IMR-90 (cell line): ENCODE measurements at regions not wholly inside any gene's neighbourhood (a gene's known extent, or its start where the extent isn't known, plus 50 kb on each side); places are given as distances from the start of the nearest gene placed in this dataset.

Source experiments
- ATAC-seq: fragments of 200-7000 bp; cut with Tn5 transposase; 2 replicates; pipeline ENCODE4 v1.9.1; 2020; ENCODE audit warnings: low read depth, mild to moderate bottlenecking, moderate library complexity
- BruUV-seq: library from RNA; stranded (reverse); fragments of 400-500 nt; replicated peaks from 2 replicates; lab custom pipeline; 2021; lab: Mats Ljungman, UMichigan
- CTCF ChIA-PET: fragments of 300-600 bp; formaldehyde crosslinking; extraction: SDS; loops from one replicate; lab custom pipeline; 2021; ENCODE audit warnings: antibody characterized with exemption; lab: Yijun Ruan, JAX
- POLR2A ChIA-PET: fragments of 300-600 bp; sonication (Branson Sonifier 250); formaldehyde crosslinking; loops from one replicate; lab custom pipeline; 2022; ENCODE audit warnings: antibody characterized with exemption; ENCODE audit not compliant: unreplicated experiment; lab: Charles Lee
- DNase-seq: peaks from one replicate; pipeline ENCODE4 v3.0.0; 2013
- H2AFZ ChIP-seq: replicated peaks from 2 replicates; pipeline ENCODE3; 2013; ENCODE audit warnings: low read length, mild to moderate bottlenecking; ENCODE audit not compliant: poor library complexity
- H2AK5ac ChIP-seq: 2 replicates; pipeline ENCODE4 v1.6.1; 2013; ENCODE audit warnings: low read depth, low read length, inconsistent platforms
- H2AK9ac ChIP-seq: replicated peaks from 2 replicates; pipeline ENCODE3; 2013; ENCODE audit warnings: mild to moderate bottlenecking, low read depth, low read length, moderate library complexity; ENCODE audit not compliant: poor library complexity
- H2BK120ac ChIP-seq: 2 replicates; pipeline ENCODE4 v1.6.1; 2013; ENCODE audit warnings: low read depth, low read length, inconsistent platforms
- H2BK15ac ChIP-seq: 3 replicates; pipeline ENCODE4 v1.6.1; 2013; ENCODE audit warnings: low read depth, low read length, inconsistent platforms
- H2BK20ac ChIP-seq: 2 replicates; pipeline ENCODE4 v1.6.1; 2013; ENCODE audit warnings: low read depth, mild to moderate bottlenecking, inconsistent platforms, low read length, moderate library complexity
- H2BK5ac ChIP-seq: 2 replicates; pipeline ENCODE4 v1.6.1; 2013; ENCODE audit warnings: mild to moderate bottlenecking, low read depth, low read length, inconsistent platforms; ENCODE audit not compliant: poor library complexity, severe bottlenecking
- H3K14ac ChIP-seq: replicated peaks from 2 replicates; pipeline ENCODE4 v1.6.1; 2013; ENCODE audit warnings: low read depth, low read length, inconsistent platforms
- H3K18ac ChIP-seq: 2 replicates; pipeline ENCODE4 v1.6.1; 2013; ENCODE audit warnings: low read depth, low read length, control low read depth
- H3K23ac ChIP-seq: 2 replicates; pipeline ENCODE4 v1.6.1; 2013; ENCODE audit warnings: low read depth, low read length, inconsistent platforms
- H3K27ac ChIP-seq: 2 replicates; pipeline ENCODE4 v1.5.1; 2013; ENCODE audit warnings: mild to moderate bottlenecking, control low read depth, low read length; ENCODE audit not compliant: insufficient read depth
- H3K27me3 ChIP-seq: 2 replicates; pipeline ENCODE4 v1.6.1; 2013; ENCODE audit warnings: low read length; ENCODE audit not compliant: control insufficient read depth, insufficient read depth
- H3K36me3 ChIP-seq: 2 replicates; pipeline ENCODE4 v1.6.1; 2013; ENCODE audit warnings: low read length, mixed read lengths; ENCODE audit not compliant: control insufficient read depth, insufficient read depth
- H3K4ac ChIP-seq: 2 replicates; pipeline ENCODE4 v1.6.1; 2013; ENCODE audit warnings: low read depth, low read length, inconsistent platforms
- H3K4me1 ChIP-seq: 2 replicates; pipeline ENCODE4 v1.6.1; 2013; ENCODE audit warnings: low read length, mixed read lengths; ENCODE audit not compliant: control insufficient read depth, insufficient read depth
- H3K4me2 ChIP-seq: 2 replicates; pipeline ENCODE4 v1.6.1; 2013; ENCODE audit warnings: low read depth, mild to moderate bottlenecking, control low read depth, low read length, moderate library complexity
- H3K4me3 ChIP-seq: 2 replicates; pipeline ENCODE4 v1.5.1; 2013; ENCODE audit warnings: low read depth, mild to moderate bottlenecking, control low read depth, low read length, moderate library complexity; ENCODE audit not compliant: insufficient read depth
- H3K56ac ChIP-seq: 2 replicates; pipeline ENCODE4 v1.6.1; 2013; ENCODE audit warnings: low read length, inconsistent platforms; ENCODE audit not compliant: insufficient read depth; ENCODE audit errors: extremely low read depth
- H3K79me1 ChIP-seq, 2 experiments: 2 replicates each; pipeline ENCODE4 v1.6.1; 2013; ENCODE audit warnings: low read length in 2 of 2, inconsistent platforms in 1 of 2, low read depth in 1 of 2
- H3K9ac ChIP-seq: 2 replicates; pipeline ENCODE4 v1.6.1; 2013; ENCODE audit warnings: low read depth, low read length, control low read depth
- H3K9me1 ChIP-seq: 2 replicates; pipeline ENCODE4 v1.6.1; 2013; ENCODE audit warnings: low read length, inconsistent platforms; ENCODE audit not compliant: insufficient read depth
- H3K9me3 ChIP-seq: 2 replicates; pipeline ENCODE4 v1.6.1; 2013; ENCODE audit warnings: low read length; ENCODE audit not compliant: control insufficient read depth, insufficient read depth
- H4K20me1 ChIP-seq: 2 replicates; pipeline ENCODE4 v1.6.1; 2013; ENCODE audit warnings: low read length, inconsistent platforms; ENCODE audit not compliant: insufficient read depth
- H4K5ac ChIP-seq: 2 replicates; pipeline ENCODE4 v1.6.1; 2013; ENCODE audit warnings: mild to moderate bottlenecking, low read depth, low read length, control low read depth
- H4K8ac ChIP-seq, 2 experiments: 2 replicates each; pipeline ENCODE4 v1.6.1; 2013; ENCODE audit warnings: low read depth in 2 of 2, low read length in 2 of 2, control low read depth in 1 of 2, inconsistent platforms in 1 of 2
- H4K91ac ChIP-seq: 2 replicates; pipeline ENCODE4 v1.6.1; 2013; ENCODE audit warnings: low read depth, low read length, inconsistent platforms; ENCODE audit not compliant: insufficient read depth
- CHD1 ChIP-seq: IDR thresholded peaks from 2 replicates; pipeline ENCODE4 v1.6.1; 2012; ENCODE audit warnings: low read depth, low read length, improper control_type of control experiment
- FOS ChIP-seq: fragments of 150-350 bp; IDR thresholded peaks from 2 replicates; pipeline ENCODE4 v1.6.1; 2016; ENCODE audit warnings: low read depth, low read length
- MAZ ChIP-seq: IDR thresholded peaks from 2 replicates; pipeline ENCODE4 v1.6.1; 2012; ENCODE audit warnings: low read depth, mild to moderate bottlenecking, low read length, improper control_type of control experiment, moderate library complexity, borderline replicate concordance
- POLR2A ChIP-seq: IDR thresholded peaks from 2 replicates; pipeline ENCODE4 v1.6.1; 2012; ENCODE audit warnings: mild to moderate bottlenecking, low read depth, low read length
- RCOR1 ChIP-seq: IDR thresholded peaks from 2 replicates; pipeline ENCODE4 v1.6.1; 2012; ENCODE audit warnings: mild to moderate bottlenecking, low read length, improper control_type of control experiment; ENCODE audit not compliant: insufficient replicate concordance
- RFX5 ChIP-seq: IDR thresholded peaks from 2 replicates; pipeline ENCODE4 v1.8.0; 2012; ENCODE audit warnings: low read depth, mild to moderate bottlenecking, low read length, moderate library complexity
- WGBS, 2 experiments: methylation state at CpG; one replicate each; pipeline versions ENCODE4 v1.1.5 to v1.1.7; 2013; ENCODE audit warnings: missing lambda C conversion rate in 2 of 2; ENCODE audit not compliant: insufficient read length in 1 of 2; ENCODE audit errors: extremely low coverage in 2 of 2; 5-methylcytosine and 5-hydroxymethylcytosine counted together
- dilution Hi-C: fragments of 300-500 bp; cut with HindIII; formaldehyde crosslinking; loops from one replicate; pipeline ENCODE4 v1.14.3; 2018; ENCODE audit warnings: low sequenced_read_pairs; ENCODE audit not compliant: unreplicated experiment
- in situ Hi-C: fragments of 300-500 bp; cut with MboI; formaldehyde crosslinking; loops from 3 replicates; pipeline ENCODE4 v1.14.3; 2019; ENCODE audit warnings: low sequenced_read_pairs, inconsistent platforms, mixed read lengths
- intact Hi-C: fragments of 100-400 bp; cut with micrococcal nuclease; formaldehyde crosslinking; loops from 2 replicates; pipeline ENCODE4 v1.10.0; 2022
- TF ChIP-seq, protein P1 (sequence below): fragments of 150-350 bp; IDR thresholded peaks from 2 replicates; pipeline ENCODE4 v1.6.1; 2017; ENCODE audit warnings: mild to moderate bottlenecking, antibody characterized with exemption, low read length, low read depth

DNA sequence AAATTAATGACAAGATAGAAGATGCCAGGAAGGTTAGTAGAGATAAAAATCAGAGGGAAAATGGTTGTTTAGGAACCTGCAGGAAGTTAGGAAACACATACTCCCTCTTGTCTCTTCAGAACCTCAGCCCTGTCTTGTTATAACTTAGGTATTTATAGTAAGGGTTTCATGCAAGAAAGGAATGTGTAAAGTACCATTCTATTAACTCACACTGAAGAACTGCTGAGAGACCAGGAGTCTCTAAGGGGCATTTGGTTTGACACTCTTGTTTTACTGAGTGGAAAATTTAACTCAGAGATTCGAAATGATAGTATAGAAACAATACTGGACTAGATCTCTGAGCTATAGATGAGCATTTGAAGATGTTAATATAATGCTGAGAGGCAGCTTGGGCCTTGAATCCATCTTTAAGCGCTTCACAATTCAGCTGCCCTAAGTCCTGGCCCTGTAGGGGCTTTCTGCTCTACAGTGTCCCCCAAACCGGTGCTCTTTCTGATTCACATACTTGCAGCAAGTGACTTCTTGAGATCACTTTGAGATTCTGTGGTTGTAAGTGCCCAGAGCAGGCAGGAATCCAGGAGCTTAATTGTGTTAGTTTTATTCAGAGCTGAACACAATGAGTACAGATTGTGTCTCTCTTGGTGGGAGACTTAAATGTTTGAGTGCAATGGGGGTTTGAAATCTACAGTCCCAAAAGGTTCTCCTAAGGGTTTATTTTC, 235.0 kb upstream of the RGPD4 start:
- intact Hi-C loops, result no loop called here
- no TSS peak for BruUV-seq
- in situ Hi-C loops, result no loop called here

More for the DNA sequence above, 235.0 kb upstream of the RGPD4 start:
- H3K9ac ChIP-seq, result 0 out of 2 replicates have a peak overlapping the region, but pooled peaks have one; percentile 39
- no peak; the same call in 1 of the 2 replicates for ATAC-seq
- TF ChIP-seq RFX5 (no peak), POLR2A (no peak), MAZ (no peak), CHD1 (no peak), FOS (no peak), RCOR1 (no peak)
- TF ChIP-seq, protein P1, sequence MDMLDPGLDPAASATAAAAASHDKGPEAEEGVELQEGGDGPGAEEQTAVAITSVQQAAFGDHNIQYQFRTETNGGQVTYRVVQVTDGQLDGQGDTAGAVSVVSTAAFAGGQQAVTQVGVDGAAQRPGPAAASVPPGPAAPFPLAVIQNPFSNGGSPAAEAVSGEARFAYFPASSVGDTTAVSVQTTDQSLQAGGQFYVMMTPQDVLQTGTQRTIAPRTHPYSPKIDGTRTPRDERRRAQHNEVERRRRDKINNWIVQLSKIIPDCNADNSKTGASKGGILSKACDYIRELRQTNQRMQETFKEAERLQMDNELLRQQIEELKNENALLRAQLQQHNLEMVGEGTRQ, result no peak
- H2AFZ ChIP-seq, result peak overlapping the region; percentile 82
- no peak overlapping the region for H2AK9ac ChIP-seq
- H3K4me1 ChIP-seq, result peaks cover 20% of the 10 kb centered on the region
- H2BK5ac ChIP-seq, result peak overlapping the region; percentile 92
- H3K27ac ChIP-seq, result peak overlapping the region; percentile 68
- H3K9me1 ChIP-seq, result peaks cover 7% of the 10 kb centered on the region
- H4K91ac ChIP-seq, result peak overlapping the region; percentile 72; the same call in 1 of the 2 replicates
- H2AK5ac ChIP-seq, result peak overlapping the region; percentile 62; the same call in 1 of the 2 replicates
- H3K23ac ChIP-seq, result no peak overlapping the region; the same call in 1 of the 2 replicates
- ChIA-PET POLR2A (no interaction called here), CTCF (no interaction called here)
- peak overlapping the region; percentile 32; the same call in 2 of the 3 replicates for H2BK15ac ChIP-seq
- peak overlapping the region; percentile 80 to 84 for H4K8ac ChIP-seq
- dilution Hi-C loops, result no loop called here
- H4K20me1 ChIP-seq, result no peaks in the 10 kb centered on the region
- H2BK120ac ChIP-seq, result peak overlapping the region; percentile 31
- peak overlapping the region; percentile 93; the same call in 1 of the 2 replicates for H4K5ac ChIP-seq
- peak; percentile 48 for DNase-seq
- H3K18ac ChIP-seq, result peak overlapping the region; percentile 96; the same call in 1 of the 2 replicates
- H3K4ac ChIP-seq, result peak overlapping the region; percentile 61; the same call in 1 of the 2 replicates
- no peak overlapping the region for H3K56ac ChIP-seq
- H2BK20ac ChIP-seq, result peak overlapping the region; percentile 76
- no peaks in the 10 kb centered on the region for H3K27me3 ChIP-seq
- peak overlapping the region; percentile 46; the same call in 1 of the 2 replicates for H3K14ac ChIP-seq
- 67% methylated on average over 2 of the region's 3 CpGs; no CpG with 5 or more reads in 1 of the 2 experiments for WGBS, 2 experiments
- H3K9me3 ChIP-seq, result no peaks in the 10 kb centered on the region
- no peaks in the 10 kb centered on the region for H3K36me3 ChIP-seq
- no peak overlapping the region for H3K4me3 ChIP-seq
- H3K79me1 ChIP-seq, result no peaks in the 10 kb centered on the region
- H3K4me2 ChIP-seq, result peak overlapping the region; percentile 72; the same call in 1 of the 2 replicates
